ENCODE measurements at regions not wholly inside any gene's neighbourhood (a gene's known extent, or its start where the extent isn't known, plus 50 kb on each side); places are given as distances from the start of the nearest gene placed in this dataset.

DNA sequence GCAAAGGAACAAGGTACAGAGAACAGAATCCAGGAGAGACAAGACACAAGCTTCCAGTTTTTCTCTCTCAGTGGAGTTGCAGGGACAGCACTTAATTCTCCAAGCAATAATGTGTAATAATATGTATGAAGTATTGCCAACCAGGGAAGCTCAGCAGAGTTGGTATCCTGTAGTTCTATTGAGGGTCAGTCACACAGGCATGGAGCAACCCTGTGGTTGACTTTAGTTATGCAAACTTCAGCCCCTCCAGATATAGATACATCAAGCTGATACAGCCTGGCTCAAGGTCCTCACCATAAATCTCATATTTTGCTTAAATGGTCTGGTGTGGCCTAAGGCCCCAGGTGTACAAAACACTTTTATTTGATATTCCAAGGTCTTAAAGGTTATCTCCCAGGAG lies 248.6 kb upstream of the EPHA5 start:
- no peak for DNase-seq (ENCODE audit: low read depth in 2 of 2)

GRCh38 chr4:65918212-65918611 lies 247.9 kb upstream of the EPHA5 start:
- no peak for DNase-seq (ENCODE audit: low read depth in 2 of 2)

DNA sequence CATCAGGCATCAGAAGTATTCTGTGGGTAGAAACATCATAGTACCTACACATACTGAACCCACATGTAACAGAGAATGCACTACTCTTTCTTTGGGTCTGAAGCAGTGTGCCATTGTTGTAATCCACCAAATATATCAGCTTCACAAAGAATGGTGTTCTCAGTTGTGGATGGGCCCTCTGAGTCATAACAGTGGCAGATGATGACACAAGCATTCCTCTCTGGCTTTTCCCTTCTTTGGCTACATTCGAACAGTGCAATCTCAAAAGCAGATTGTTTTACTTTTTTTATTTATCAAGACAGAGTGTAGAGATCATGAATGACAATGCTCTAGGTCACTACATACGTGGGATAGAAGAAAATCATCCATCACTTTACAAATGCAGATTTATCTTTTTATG lies 247.2 kb upstream of the EPHA5 start:
- DNase-seq (ENCODE audit: low read depth in 2 of 2), result no peak

GRCh38 chr4:65911720-65912119 lies 241.4 kb upstream of the EPHA5 start:
- no peak for DNase-seq (ENCODE audit: low read depth in 2 of 2)

- no peak for DNase-seq (ENCODE audit: low read depth in 2 of 2)
Measured at GRCh38 chr4:65893957-65894755, 223.9 kb upstream of the EPHA5 start.

GRCh38 chr4:65893271-65893670 lies 223.0 kb upstream of the EPHA5 start:
- DNase-seq (ENCODE audit: low read depth in 2 of 2), result no peak

GRCh38 chr4:65880594-65880993 lies 210.3 kb upstream of the EPHA5 start:
- no peak for DNase-seq (ENCODE audit: low read depth in 2 of 2)

- no peak for DNase-seq (ENCODE audit: low read depth in 2 of 2)
Measured at GRCh38 chr4:65868096-65868824, 198.0 kb upstream of the EPHA5 start.

- DNase-seq (ENCODE audit: low read depth in 2 of 2), result no peak
Measured at GRCh38 chr4:65865489-65865888, 195.2 kb upstream of the EPHA5 start.

GRCh38 chr4:65861993-65862392 lies 191.7 kb upstream of the EPHA5 start:
- no peak for DNase-seq (ENCODE audit: low read depth in 2 of 2)

GRCh38 chr4:65845199-65845773 lies 175.0 kb upstream of the EPHA5 start:
- no peak for DNase-seq (ENCODE audit: low read depth in 2 of 2)

DNA sequence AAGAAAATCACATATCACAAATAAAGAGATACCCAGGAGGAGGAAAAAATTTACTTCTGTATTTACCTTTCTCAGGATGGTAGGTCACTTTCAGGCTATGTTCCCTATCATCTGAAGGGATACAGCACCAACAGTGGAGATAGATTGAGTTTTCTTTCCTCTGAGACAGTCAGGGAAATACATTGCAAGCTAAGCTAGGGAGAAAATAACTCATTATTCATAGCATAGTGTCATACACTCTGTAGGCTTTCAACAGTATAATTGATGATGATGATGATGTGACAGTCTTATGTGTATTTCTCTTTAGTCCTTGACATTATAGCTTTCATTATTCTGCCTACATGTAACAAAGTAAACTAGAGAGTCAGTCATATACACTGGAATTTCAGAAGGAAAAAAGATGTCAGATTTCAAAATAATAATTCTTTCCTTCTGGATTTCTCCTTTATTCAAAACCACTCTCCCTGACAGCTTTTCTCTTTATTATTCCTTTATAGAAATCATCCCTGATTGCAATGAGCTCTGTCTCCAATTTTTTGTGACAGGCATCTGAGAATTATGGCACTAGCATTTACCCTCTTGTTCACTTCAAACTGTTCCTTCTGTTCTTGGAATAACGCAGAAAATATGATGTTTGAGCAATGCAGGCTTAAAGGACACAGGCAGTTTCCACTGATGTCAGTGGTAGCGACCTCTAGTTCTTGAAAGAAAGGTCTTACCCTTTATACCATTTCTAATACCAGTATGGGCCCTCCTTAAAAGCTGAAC lies 169.1 kb upstream of the EPHA5 start:
- no peak for DNase-seq (ENCODE audit: low read depth in 2 of 2)

DNA sequence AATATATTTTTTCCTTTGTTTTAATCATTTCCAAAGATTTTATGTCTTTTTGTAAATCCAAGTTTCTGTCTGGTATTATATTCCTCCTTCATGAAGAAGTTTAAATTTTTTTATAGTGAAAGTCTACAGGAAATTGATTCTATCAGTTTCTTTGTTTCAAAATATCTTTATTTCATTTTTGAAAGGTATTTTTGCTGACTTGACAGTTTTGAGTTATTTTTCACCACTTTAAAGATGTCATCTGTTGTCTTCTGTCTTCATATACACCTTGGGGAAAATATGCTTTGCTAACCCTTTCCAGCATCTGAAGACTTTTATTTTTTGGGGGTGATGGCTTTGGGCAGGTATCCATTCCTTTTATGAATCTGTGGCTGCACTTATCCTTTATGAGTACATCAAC lies 164.4 kb upstream of the EPHA5 start:
- DNase-seq (ENCODE audit: low read depth in 2 of 2), result no peak

DNA sequence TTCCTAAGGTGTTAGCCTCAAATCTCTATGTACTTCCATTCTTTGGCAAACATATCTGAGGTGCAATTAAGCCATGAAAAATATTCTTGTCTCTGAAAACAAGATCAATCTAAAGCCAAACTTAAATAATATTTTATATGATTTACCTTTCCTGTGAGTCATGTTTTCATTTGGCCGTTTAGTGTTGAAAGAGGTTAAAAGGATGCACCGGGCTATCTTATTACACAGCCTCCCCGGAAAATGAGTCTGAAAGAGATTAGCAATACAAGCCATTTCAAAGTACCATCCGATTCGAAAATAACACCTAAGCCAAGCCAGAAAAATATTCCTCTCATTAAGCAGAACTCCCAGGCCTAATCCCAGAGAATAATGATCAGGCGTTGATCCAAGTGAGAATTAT lies 161.5 kb upstream of the EPHA5 start:
- DNase-seq (ENCODE audit: low read depth in 2 of 2), result no peak

GRCh38 chr4:65825116-65825753 lies 154.9 kb upstream of the EPHA5 start:
- no peak for DNase-seq (ENCODE audit: low read depth in 2 of 2)

- no peak for DNase-seq (ENCODE audit: low read depth in 2 of 2)
Measured at GRCh38 chr4:65819192-65819591, 148.9 kb upstream of the EPHA5 start.

DNA sequence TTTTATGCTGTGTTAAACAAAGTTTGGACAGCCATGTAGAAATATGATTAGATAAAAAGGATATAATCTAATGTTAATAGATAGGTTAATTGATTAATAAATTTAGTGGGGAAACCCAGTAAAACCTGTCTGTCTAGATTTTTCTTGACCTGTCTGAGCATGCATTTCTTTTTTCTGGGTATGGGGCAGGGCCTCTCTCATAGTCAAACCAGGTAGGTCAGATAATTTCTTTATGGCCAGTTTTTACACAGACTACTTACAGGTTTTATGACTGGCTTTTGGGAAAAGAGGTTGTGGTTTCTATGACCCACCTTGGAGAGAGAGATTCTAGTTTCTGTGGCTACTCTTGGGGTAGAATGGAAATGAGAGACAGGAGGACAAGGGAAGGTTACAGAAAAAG lies 135.6 kb upstream of the EPHA5 start:
- DNase-seq (ENCODE audit: low read depth in 2 of 2), result no peak

GRCh38 chr4:65799513-65799912 lies 129.2 kb upstream of the EPHA5 start:
- DNase-seq (ENCODE audit: low read depth in 2 of 2), result no peak

- no peak for DNase-seq (ENCODE audit: low read depth in 2 of 2)
Measured at GRCh38 chr4:65798498-65799127, 128.3 kb upstream of the EPHA5 start.

GRCh38 chr4:65791812-65792308 lies 121.6 kb upstream of the EPHA5 start:
- DNase-seq (ENCODE audit: low read depth in 2 of 2), result no peak
